ENCODE measurements at regions not wholly inside any gene's neighbourhood (a gene's known extent, or its start where the extent isn't known, plus 50 kb on each side); places are given as distances from the start of the nearest gene placed in this dataset.
"Not testable (repeated sequence)": the region's sequence is repeated elsewhere in the genome, so short reads cannot be mapped to it uniquely, and the experiment has no call there.

DNA sequence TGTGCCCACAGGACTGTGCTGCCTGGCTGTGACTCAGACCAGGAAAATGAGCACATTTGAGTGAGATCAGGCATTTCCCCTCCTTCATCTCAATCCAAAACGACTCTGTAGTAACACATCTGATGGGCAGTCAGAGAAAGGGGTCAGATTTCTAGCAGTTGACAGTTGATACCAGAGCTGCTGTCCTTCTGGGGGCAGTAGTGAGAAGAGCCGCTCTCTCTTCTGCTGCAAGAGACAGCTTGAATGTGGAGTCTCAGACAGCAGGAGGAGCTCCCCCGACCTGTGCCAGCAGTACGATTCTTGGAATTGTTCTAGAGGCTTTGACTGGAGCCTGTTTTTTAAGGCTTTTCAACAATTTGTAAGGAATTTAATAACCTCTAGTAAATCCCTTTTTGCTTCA lies 1413.7 kb downstream of the RPIA start:
- H3K9me1 ChIP-seq (ENCODE audit: control insufficient read depth, extremely low read depth, insufficient read depth, low read length); H3K4me3 ChIP-seq (ENCODE audit: control insufficient read depth in 2 of 3, extremely low read depth in 1 of 3, insufficient read depth in 2 of 3, low read depth in 1 of 3, low read length in 3 of 3); H3K4me1 ChIP-seq (ENCODE audit: control insufficient read depth, extremely low read depth, insufficient read depth, low read length); H2AFZ ChIP-seq (ENCODE audit: control insufficient read depth, low read length); dilution Hi-C loops (cut with MboI; ENCODE audit: extremely low pct_ligation_motif_present, low sequenced_read_pairs); H3K9me3 ChIP-seq (ENCODE audit: control insufficient read depth, low read depth, low read length); H4K20me1 ChIP-seq (ENCODE audit: control insufficient read depth, extremely low read depth, insufficient read depth, low read length); H3K4me2 ChIP-seq (ENCODE audit: control insufficient read depth, extremely low read depth, insufficient read depth, low read depth, low read length); H3K9ac ChIP-seq (ENCODE audit: control insufficient read depth, extremely low read depth, insufficient read depth, low read length); FAIRE-seq; H3K27ac ChIP-seq (ENCODE audit: control insufficient read depth, insufficient read depth, low read length); DNase-seq (ENCODE audit: low read depth, low spot score); H3K36me3 ChIP-seq (ENCODE audit: control insufficient read depth in 2 of 2, extremely low read depth in 1 of 2, insufficient read depth in 2 of 2, low read length in 2 of 2); H3K79me2 ChIP-seq (ENCODE audit: control insufficient read depth, insufficient read depth, low read length); H3K27me3 ChIP-seq (ENCODE audit: control insufficient read depth, extremely low read depth, insufficient read depth, low read length): not testable (repeated sequence)

DNA sequence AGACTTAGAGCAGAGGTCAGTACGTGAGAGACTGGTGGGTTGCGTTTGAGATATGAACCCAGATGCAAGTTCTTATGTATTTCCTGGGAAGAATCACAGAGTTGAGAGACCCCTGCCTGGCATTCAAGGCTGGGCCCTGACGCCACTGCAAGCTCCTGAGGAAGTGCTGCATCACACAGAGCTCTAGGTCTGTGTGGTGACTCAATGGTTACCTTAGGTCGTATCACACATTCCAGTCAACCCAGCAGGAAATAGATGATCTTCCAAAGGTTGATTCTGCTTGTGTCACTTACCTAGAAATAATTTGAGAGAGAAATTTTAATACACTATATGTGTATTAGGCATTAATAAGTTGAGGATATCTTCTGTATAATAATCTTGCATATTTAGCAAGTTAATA lies 1431.9 kb downstream of the RPIA start:
- H3K36me3 ChIP-seq (ENCODE audit: control insufficient read depth in 2 of 2, extremely low read depth in 1 of 2, insufficient read depth in 2 of 2, low read length in 2 of 2); DNase-seq (ENCODE audit: low read depth, low spot score); H3K4me3 ChIP-seq (ENCODE audit: control insufficient read depth in 2 of 3, extremely low read depth in 1 of 3, insufficient read depth in 2 of 3, low read depth in 1 of 3, low read length in 3 of 3); H3K4me2 ChIP-seq (ENCODE audit: control insufficient read depth, extremely low read depth, insufficient read depth, low read depth, low read length); H3K79me2 ChIP-seq (ENCODE audit: control insufficient read depth, insufficient read depth, low read length); H4K20me1 ChIP-seq (ENCODE audit: control insufficient read depth, extremely low read depth, insufficient read depth, low read length); H3K27me3 ChIP-seq (ENCODE audit: control insufficient read depth, extremely low read depth, insufficient read depth, low read length); FAIRE-seq; H3K9ac ChIP-seq (ENCODE audit: control insufficient read depth, extremely low read depth, insufficient read depth, low read length); dilution Hi-C loops (cut with MboI; ENCODE audit: extremely low pct_ligation_motif_present, low sequenced_read_pairs); H3K4me1 ChIP-seq (ENCODE audit: control insufficient read depth, extremely low read depth, insufficient read depth, low read length); H3K9me1 ChIP-seq (ENCODE audit: control insufficient read depth, extremely low read depth, insufficient read depth, low read length); H3K27ac ChIP-seq (ENCODE audit: control insufficient read depth, insufficient read depth, low read length); H3K9me3 ChIP-seq (ENCODE audit: control insufficient read depth, low read depth, low read length); H2AFZ ChIP-seq (ENCODE audit: control insufficient read depth, low read length): not testable (repeated sequence)

DNA sequence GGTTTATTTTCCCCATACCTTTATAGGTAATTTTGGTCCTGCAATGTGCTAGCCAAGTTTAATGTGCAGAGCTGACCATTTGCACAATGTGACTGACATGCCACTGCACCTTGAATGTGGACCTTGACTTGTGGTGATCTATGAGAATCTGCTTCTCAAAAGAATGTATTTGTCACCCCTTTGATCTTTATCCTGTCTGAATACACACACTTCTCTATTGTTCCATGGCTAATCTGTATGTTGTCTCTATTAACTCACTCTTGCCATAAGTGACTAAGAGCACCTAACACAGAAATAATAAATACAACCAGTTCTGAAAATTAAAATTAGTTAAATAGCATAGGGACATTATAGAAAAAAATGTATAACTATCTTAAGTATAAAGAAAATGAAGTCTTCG lies 1447.6 kb downstream of the RPIA start:
- FAIRE-seq: not testable (repeated sequence)

DNA sequence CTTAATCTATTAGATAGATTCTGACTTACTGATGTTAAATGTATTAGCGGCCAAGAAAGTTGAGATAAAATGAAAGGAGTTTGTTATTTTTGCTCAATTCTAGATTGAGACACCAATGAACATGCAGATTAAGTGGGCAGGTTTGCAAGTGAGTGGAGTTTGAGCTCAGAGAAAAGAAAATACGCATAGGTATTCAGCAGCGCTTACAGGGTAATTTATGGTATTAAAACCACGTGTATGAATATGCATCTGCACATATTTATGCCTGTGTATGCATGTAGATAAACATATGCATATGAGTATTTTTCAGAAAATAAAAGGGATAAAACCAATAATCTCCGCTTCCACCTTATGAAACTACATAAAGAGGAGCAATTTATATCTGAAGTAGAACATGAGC lies 1450.1 kb downstream of the RPIA start:
- dilution Hi-C loops (cut with MboI; ENCODE audit: extremely low pct_ligation_motif_present, low sequenced_read_pairs); H3K4me2 ChIP-seq (ENCODE audit: control insufficient read depth, extremely low read depth, insufficient read depth, low read depth, low read length); H3K9me1 ChIP-seq (ENCODE audit: control insufficient read depth, extremely low read depth, insufficient read depth, low read length); H3K9ac ChIP-seq (ENCODE audit: control insufficient read depth, extremely low read depth, insufficient read depth, low read length); H3K27ac ChIP-seq (ENCODE audit: control insufficient read depth, insufficient read depth, low read length); H3K36me3 ChIP-seq (ENCODE audit: control insufficient read depth in 2 of 2, extremely low read depth in 1 of 2, insufficient read depth in 2 of 2, low read length in 2 of 2); H3K4me3 ChIP-seq (ENCODE audit: control insufficient read depth in 2 of 3, extremely low read depth in 1 of 3, insufficient read depth in 2 of 3, low read depth in 1 of 3, low read length in 3 of 3); H3K27me3 ChIP-seq (ENCODE audit: control insufficient read depth, extremely low read depth, insufficient read depth, low read length); H2AFZ ChIP-seq (ENCODE audit: control insufficient read depth, low read length); DNase-seq (ENCODE audit: low read depth, low spot score); H4K20me1 ChIP-seq (ENCODE audit: control insufficient read depth, extremely low read depth, insufficient read depth, low read length); H3K9me3 ChIP-seq (ENCODE audit: control insufficient read depth, low read depth, low read length); H3K79me2 ChIP-seq (ENCODE audit: control insufficient read depth, insufficient read depth, low read length); FAIRE-seq; H3K4me1 ChIP-seq (ENCODE audit: control insufficient read depth, extremely low read depth, insufficient read depth, low read length): not testable (repeated sequence)

More for the DNA sequence above, 1447.6 kb downstream of the RPIA start:
- H3K36me3 ChIP-seq (ENCODE audit: control insufficient read depth in 2 of 2, extremely low read depth in 1 of 2, insufficient read depth in 2 of 2, low read length in 2 of 2); dilution Hi-C loops (cut with MboI; ENCODE audit: extremely low pct_ligation_motif_present, low sequenced_read_pairs); H3K9me1 ChIP-seq (ENCODE audit: control insufficient read depth, extremely low read depth, insufficient read depth, low read length); H3K4me3 ChIP-seq (ENCODE audit: control insufficient read depth in 2 of 3, extremely low read depth in 1 of 3, insufficient read depth in 2 of 3, low read depth in 1 of 3, low read length in 3 of 3); DNase-seq (ENCODE audit: low read depth, low spot score); H3K9ac ChIP-seq (ENCODE audit: control insufficient read depth, extremely low read depth, insufficient read depth, low read length); H3K27me3 ChIP-seq (ENCODE audit: control insufficient read depth, extremely low read depth, insufficient read depth, low read length); H3K9me3 ChIP-seq (ENCODE audit: control insufficient read depth, low read depth, low read length); H3K4me2 ChIP-seq (ENCODE audit: control insufficient read depth, extremely low read depth, insufficient read depth, low read depth, low read length); H4K20me1 ChIP-seq (ENCODE audit: control insufficient read depth, extremely low read depth, insufficient read depth, low read length); H2AFZ ChIP-seq (ENCODE audit: control insufficient read depth, low read length); H3K4me1 ChIP-seq (ENCODE audit: control insufficient read depth, extremely low read depth, insufficient read depth, low read length); H3K27ac ChIP-seq (ENCODE audit: control insufficient read depth, insufficient read depth, low read length); H3K79me2 ChIP-seq (ENCODE audit: control insufficient read depth, insufficient read depth, low read length): not testable (repeated sequence)

DNA sequence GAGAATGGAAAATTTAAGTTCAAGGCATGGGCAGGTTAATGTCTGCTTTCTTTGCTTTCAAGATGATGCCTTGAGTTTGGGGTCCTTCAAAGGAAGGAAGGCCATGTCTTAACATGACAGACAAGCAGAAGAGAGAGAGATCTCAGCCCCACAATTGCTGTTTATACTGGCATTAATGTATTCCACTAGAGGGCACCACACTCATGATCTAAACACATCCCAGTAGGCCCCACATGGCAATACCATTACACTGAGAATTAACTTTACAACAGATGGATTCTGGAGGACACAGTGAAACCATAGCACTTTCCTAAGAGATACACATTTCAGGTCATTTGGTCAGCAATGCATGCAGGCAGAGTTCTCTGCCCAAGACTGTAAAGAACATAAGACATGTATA lies 1460.3 kb downstream of the RPIA start:
- H3K79me2 ChIP-seq (ENCODE audit: control insufficient read depth, insufficient read depth, low read length); H3K9me3 ChIP-seq (ENCODE audit: control insufficient read depth, low read depth, low read length); H4K20me1 ChIP-seq (ENCODE audit: control insufficient read depth, extremely low read depth, insufficient read depth, low read length); H3K9ac ChIP-seq (ENCODE audit: control insufficient read depth, extremely low read depth, insufficient read depth, low read length); DNase-seq (ENCODE audit: low read depth, low spot score); H3K4me1 ChIP-seq (ENCODE audit: control insufficient read depth, extremely low read depth, insufficient read depth, low read length); H2AFZ ChIP-seq (ENCODE audit: control insufficient read depth, low read length); H3K4me3 ChIP-seq (ENCODE audit: control insufficient read depth in 2 of 3, extremely low read depth in 1 of 3, insufficient read depth in 2 of 3, low read depth in 1 of 3, low read length in 3 of 3); H3K36me3 ChIP-seq (ENCODE audit: control insufficient read depth in 2 of 2, extremely low read depth in 1 of 2, insufficient read depth in 2 of 2, low read length in 2 of 2); H3K4me2 ChIP-seq (ENCODE audit: control insufficient read depth, extremely low read depth, insufficient read depth, low read depth, low read length); H3K27me3 ChIP-seq (ENCODE audit: control insufficient read depth, extremely low read depth, insufficient read depth, low read length); H3K27ac ChIP-seq (ENCODE audit: control insufficient read depth, insufficient read depth, low read length); H3K9me1 ChIP-seq (ENCODE audit: control insufficient read depth, extremely low read depth, insufficient read depth, low read length); dilution Hi-C loops (cut with MboI; ENCODE audit: extremely low pct_ligation_motif_present, low sequenced_read_pairs): not testable (repeated sequence)
- peak; percentile 61 for FAIRE-seq

All from keratinocyte (primary cell).